GM18499 (cell line): ENCODE measurements at regions not wholly inside any gene's neighbourhood (a gene's known extent, or its start where the extent isn't known, plus 50 kb on each side); places are given as distances from the start of the nearest gene placed in this dataset.

Experiments used
- ATAC-seq: cut with Tn5 transposase; IDR thresholded peaks from one replicate; pipeline ENCODE4 v1.9.1; 2021; ENCODE audit warnings: moderate number of reproducible peaks; ENCODE audit not compliant: insufficient read depth, unreplicated experiment

DNA sequence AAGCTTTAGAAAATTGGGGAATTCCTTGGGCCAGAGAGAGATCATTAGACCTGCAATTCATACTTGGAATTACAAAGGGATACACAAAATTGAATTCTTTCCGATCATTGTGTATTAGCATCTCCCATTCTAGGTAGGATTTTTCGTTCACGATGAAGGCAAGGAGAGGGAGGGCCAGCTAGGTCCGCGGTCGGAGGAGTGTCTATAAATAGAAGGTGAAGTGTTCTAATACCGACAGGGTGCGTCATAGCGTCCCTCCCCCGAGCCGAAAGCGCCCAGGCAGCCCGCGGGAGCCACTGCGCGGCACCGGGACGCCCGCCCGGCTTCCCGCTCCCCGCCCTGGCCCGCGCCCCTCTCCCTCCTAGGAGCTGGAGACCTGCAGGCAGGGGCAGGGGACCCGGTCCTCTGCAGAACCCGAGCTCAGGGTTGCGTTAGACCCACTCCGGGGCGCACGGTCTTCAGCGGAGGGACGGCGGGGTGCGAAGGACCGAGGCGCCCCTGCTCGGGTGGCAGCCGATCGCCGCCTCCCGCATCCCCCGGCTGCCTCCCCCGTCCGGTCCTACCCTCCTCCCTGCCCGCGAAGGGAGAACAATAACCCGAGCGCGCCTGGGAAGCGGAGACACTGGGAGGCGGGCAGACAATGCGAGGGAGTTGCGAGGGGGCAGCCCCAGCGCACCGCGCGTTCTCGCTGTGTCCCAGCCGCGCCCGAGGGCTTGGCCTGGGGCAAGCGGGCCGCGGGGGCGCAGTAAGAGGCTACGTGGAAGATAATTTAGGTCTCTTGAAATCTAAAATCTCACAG is 114.2 kb upstream of the SERTAD2 start:
- peak; percentile 44 for ATAC-seq

DNA sequence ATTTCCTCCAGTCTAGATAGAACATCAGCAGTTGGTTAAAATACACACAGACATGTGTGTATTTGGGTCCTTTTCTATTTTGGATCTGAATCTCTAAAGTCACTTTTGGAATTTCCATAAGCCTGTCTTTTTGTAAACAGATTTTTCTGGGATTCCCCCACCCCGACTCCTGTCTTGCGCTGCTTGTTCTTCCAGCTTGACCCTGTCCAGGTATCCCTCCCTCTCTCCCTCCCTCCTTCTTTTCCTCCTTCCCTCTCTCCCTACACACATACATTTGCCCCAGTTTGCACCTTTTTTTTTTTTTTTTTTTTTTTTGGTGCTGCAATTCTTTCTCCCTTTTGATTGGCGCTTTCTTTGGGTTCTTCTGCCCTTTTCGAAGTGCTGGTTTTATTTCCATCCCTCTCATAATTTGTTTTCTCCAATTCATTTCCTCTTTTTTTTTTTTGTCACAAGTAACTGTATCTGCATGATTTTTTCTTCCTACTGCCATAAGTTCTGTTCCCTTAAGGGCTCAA is 114.8 kb upstream of the SERTAD2 start:
- no peak for ATAC-seq

DNA sequence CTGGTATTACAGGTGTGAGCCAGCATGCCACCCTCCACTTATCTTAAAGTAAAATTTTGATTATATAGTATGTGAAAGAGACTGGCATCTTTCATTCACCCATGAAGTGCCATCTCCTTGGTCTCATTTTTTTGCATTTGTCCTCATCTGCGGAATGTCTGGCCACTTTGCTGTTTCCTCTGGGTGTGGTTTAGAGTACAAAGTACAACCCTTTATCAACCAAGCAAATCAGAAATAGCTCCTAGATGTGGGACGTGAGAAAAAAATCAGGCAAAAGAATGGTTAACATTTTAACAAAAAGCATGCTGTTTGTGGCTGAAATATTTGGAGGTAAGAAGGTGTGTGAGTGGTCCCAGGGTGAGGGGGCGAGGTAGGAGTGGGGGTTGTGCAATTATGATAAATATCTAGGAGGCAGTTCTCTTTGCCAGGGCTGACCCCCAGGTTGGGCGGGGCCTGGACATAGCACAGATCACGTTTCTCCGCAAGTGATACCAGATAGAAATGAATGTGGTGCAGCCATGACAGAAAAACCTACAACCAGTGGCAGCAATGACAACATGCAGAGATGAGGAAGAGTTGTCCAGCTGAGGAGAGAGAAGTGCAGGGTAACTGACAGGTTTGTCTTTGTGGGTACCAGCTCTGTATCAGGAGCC is 115.8 kb upstream of the SERTAD2 start:
- ATAC-seq: no peak

DNA sequence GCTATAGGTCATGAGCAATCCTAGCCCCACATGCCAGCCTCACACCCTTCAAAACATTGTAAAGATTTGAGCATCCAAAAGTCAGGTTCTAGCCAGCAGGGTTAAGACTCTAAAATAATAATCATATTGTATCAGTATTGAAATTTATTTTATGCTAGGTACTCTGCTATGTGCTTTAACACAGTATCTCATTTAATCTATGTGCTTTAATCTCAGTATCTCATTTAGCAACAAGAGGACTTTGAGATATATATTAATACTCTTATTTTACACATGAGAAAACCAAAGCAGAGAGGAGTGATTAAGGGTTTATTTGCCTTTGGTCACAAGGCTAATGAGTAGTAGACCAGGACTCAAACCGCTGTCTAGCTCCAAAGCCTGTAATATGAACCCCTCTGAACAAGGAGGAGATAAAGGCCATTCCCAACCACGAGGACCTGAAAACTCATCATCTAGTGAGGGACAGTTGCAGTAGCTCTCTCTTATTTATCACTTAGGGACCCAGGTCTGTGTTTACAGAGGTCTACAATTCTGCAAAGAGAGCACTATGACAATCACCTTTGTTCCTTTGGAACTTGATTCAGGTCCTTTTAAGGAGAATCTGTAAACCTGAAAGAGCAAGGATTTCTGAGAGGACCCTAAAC is 116.5 kb upstream of the SERTAD2 start:
- no peak for ATAC-seq

DNA sequence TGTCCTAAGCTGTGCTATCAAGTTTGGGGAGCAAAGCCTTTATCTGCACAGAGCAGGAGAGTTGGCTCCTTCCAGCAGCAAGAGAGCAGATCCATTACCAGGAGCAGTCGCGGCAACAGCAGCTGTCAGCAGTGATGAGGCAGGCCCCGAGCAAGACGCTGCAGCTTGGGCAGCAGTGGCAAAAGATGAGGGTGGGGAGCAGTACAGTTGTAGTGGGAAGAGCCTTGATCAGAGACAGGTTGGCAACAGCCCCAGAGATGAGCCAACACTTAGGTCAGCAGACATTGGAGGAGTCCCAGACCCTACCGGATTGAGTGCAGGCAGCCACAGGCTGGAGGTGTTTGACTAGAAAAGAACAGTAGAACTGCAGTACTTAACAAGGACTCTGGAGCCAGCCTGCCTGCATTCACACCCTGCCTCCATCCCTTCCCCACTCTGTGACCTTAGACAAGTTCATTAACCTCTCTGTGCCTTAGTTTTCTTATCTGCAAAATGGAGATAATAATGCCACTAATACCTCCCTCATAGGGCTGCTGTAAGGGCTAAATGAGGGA is 117.1 kb upstream of the SERTAD2 start:
- no peak for ATAC-seq

DNA sequence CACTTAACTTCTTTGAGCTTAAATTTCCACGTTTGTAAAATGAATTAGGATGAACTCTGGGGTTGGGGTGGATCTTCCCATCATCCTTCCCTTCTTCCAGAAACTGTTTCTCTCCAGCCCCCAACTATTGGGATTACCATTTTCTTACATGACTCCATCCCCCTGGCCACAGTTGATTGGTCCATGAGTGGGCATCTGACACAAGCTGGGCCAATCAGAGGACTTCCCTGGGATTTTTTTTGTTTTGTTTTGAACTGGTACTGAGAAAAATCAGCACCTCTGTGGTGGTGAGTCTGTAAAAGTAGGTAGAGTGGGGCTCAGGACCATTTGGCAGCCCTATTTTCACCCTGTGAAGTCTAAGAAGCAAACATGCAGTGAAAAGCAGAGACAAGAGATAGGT is 118.0 kb upstream of the SERTAD2 start:
- no peak for ATAC-seq

DNA sequence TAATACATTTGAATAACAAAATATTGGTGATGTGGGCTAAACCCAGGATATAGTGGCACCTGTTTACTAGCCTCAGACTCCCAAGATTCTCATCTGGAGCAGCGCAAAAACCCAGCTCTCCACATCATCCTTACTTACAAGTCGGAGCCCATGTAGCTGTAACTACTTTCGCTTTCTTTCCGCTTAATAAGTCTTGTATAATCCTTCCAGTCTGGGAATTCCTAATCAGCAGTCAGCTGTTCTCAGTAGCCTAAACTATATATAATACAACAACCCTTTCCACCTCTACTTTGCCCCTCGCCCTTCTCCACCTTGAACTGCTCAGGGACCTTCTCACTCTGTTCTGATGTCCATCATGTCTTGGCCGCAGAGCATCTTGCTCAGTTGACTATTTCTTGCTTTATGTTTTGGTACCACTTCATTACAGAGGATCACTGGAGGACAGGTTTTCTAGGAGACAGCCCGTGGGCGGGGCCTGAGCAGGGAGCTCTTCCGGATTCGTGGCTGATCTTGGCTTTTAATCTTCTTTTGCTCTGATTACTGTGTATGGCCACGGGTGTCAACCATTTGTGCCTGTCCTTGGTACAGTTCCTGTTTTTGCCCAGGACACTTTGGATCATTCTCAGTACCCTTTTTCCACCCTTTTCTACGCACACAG is 119.9 kb upstream of the SERTAD2 start:
- ATAC-seq: no peak

DNA sequence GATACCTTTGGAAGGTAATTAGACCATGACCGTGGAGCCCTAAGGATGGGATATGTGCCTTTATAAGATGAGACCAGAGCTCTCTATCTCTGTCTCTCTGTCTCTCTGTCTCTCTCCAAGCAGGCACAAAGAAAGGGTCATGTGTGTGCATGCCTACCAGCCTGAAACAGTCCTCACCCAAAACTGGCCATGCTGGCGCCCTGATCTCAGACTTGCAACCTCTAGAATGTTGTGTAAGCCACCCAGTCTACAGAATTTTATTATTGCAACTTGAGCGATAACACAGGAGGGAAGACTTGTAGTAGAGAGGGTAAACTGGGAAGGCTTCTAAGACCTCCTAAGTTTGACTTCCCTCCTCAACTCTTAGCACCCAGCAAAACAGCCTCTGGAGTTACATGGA is 124.1 kb upstream of the SERTAD2 start:
- no peak for ATAC-seq

DNA sequence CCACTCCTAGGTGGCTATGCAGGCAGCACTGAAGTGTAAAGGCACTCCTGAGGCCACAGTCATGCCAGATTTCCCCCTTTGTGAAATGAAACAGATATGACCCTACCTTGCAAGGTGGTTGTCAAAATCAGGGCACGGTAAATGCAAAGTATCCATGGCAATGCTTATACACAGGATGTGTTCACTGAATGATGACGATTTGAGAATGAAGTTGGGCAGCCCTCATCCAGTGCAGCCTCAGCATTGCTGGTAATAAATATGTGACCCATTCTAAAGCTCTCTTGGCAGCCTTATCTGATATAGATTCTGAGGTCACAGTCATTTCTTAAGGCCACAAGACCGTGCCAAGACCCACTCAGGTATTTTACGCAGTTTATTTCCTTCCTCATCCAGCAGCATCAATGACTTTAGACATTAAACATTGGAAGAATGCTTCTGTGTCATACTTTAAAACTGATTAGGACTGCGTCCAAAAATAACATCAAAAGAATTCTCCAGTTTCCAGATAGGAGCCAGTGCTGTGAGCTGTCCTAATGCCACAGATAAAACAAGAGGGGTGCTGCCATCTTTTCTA is 125.5 kb upstream of the SERTAD2 start:
- no peak for ATAC-seq

DNA sequence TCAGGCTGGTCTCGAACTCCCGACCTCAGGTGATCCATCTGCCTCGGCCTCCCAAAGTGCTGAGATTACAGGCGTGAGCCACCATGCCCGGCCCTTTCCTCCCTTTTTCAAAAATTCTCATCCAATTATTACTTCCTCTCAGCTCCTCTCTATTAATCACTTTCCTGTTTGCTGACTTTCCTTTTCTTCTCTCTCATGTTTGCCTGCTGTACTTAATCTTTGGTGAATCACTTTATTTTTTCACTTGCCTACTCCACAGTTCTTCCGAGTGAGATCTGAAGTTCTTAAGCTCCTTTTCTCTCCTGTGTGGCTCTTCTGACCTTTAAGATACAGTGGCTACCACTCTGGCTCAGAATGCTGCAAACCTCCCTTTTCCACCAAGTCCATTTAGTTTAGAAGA is 126.3 kb upstream of the SERTAD2 start:
- no peak for ATAC-seq

DNA sequence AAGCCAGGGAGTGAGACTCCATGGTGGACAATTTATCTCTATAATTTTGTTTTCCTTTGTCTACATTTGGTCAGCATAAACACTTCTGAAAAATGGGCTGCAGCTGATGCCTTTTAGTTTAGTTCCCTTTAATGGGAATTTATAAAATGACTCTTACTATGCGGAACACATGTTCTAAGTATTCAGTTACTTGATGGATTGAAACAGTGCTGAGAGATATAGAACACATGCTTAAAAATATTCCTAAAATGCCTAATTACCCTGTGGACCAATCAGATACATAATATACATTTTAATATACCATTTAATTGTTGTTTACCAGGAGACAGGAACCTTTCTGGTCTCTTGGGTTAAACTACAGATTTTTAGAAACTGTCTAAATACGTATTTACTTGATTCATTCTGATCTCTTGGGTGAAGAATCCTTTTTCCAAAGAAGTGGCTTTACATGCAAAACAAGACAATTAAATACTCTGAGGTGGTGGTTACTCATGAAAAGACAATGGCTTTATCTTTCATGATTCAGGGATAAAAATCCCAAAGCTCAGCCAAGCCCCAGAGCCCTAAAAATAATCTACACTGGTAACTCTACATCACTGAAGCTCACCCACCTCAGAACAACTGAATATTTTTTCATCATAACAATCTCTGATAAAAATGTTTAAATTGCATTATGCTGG is 128.1 kb upstream of the SERTAD2 start:
- no peak for ATAC-seq

DNA sequence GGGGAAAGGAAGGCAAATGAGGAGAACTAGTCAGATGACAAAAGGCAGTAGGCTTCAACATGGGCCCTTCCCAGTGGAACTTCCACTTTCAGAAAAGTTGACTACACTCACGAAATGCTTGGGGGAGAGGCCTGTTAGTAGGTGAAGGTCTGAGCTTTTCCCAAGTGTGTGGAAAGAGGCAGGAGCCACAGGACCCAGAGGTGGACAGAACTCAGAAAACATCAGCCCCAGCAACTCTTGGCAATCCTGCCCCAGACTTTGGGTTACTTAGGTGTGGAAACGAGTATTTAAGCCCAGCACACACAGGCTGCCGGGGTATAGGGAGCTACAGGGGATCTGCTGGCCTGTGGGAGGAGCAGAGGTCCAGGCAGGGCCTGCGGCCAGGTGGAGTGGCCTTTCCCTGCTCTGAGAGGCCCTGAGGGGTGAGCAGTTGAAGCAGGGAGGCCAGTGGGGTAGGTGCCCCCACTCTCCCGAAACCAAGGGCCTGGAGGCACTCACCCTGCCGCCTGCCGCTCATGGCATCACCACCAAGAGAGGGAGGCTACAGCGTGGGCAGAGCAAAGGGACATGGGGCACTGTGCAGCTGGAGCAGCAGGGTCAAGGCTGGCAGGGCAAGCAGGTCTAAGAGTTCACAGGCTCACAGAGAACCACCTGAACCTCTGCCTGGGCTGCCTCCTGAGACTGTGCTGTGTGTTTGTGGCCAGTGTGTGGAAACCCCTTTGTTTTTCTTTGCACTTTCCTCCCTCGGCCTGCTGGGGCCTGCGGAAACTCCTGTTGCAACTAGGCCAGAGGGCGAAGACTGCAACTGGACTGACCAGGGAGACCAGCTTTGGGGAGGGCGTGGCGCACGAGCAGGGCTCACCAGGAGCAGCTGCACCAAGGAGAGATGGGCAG is 130.7 kb upstream of the SERTAD2 start:
- no peak for ATAC-seq

DNA sequence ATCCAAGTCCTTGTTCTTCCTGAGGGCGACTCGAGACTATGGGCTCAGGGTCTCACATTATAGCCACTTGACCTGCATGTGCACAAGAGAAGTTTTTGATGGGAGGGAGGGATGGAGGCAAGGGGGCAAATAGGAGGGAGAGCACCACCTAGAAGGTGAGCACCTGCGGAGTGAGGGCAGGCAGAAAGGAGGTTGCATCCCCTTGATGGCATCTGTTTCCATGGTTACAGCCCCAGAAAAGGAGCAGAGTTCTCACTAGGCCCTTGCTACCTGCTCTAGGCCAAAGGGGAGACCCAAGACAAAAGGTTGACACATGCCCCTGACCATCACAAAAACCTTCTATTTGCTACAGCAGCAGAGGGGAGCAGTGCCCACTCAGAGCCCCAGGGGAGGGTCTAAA is 131.5 kb upstream of the SERTAD2 start:
- ATAC-seq: no peak

DNA sequence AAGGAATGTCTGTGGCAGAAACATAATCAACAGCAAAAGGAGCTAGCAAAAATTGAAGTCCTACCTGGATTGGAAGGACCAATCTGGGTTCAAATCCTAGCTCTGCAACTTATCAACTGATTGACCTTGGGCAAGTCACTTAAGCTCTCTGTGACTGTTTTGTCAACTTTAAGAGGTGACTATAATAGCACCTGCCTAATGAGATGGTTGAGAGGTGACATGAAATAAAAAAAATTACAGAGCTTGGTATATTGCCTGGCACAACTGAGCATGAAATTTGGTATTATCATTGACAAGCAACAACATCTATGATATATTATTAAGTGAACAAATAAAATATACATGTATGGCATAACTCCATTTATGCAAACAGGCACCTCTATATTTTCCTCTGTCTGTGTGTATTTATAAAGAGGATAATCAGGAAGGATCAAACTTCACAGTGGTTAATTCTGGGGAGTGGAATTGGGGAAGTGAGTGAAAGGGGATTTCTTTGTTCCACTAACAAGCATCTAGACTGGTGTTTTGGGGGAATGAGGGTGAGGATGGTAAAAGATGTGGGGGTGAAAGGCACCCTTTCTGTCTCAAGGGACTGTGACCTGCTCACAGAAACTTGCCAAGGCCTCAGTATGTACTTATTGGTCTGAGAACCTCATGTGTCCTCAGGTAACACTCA is 132.8 kb upstream of the SERTAD2 start:
- ATAC-seq: no peak

DNA sequence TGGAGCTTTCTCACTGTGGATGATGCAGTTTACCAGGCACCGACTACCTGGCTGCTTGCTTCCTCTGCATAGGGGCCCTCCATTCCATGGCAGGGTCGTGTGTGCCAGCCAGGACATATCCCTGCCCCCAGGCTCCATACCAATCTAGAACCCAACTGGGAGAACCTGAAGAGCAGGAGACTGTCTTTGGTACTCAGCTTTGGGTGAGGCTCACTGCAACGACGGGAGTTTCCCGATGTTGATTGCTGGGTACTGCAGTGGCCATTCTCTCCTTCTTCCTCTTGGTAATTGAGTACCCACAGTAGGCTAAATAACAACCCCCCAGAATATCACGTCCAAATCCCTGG is 133.3 kb upstream of the SERTAD2 start:
- no peak for ATAC-seq

DNA sequence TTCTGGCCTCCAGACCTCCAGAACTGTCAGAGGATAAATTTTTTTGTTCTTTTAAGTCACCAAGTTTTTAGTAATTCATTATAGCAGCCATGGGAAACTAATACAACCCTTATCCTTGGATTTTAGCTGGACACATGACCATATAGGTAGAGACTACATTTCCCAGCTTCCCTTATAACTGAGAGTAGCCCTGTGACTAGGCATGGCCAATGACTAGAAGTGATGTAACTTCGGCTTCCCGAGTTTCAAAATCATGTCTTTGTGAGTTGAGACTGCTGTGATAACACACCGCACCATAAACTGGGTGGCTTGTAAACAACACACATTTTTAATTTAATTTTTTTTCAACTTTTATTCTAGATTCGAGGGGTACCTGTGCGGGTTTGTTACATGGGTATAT is 134.0 kb upstream of the SERTAD2 start:
- no peak for ATAC-seq

DNA sequence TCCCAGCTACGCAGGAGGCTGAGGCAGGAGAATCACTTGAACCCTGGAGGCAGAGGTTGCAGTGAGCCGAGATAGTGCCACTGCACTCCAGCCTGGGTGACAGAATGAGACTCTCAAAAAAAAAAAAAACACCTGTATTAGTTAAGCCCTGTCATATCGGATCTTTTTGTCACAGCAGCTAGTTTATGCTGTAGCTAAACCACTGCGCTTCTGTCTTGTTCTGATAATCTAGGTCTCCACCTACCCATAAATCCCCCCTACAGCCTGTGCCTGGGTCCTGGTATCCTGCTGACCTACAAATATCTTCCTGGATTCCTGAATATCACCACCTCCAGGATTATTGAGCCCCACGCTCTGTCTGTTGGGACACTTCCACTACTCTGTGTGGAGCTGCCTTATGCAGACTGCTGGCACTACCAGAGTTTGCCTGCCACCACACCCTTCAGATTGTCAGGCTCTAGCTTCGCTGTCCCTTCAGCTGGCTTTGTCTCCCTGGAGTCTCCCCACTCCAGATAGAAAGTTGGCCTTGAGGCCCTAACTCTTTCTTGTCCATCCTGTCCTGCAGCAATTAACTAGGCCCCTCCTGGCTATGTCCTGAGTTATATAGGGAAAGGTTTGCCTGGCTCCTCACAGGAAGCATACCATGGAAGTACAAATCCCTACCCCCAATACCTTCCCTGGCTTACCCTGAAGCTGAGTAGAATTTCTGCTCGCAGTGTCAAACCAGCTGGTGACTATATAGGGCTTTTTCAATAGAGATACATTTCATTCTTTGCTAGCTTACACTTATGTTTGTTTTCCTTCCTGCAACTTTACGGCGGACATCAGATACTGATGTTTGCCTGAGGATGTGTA is 136.0 kb upstream of the SERTAD2 start:
- no peak for ATAC-seq
